ENCODE measurements at regions not wholly inside any gene's neighbourhood (a gene's known extent, or its start where the extent isn't known, plus 50 kb on each side); places are given as distances from the start of the nearest gene placed in this dataset.
"Not testable (repeated sequence)": the region's sequence is repeated elsewhere in the genome, so short reads cannot be mapped to it uniquely, and the experiment has no call there.

- no peak for DNase-seq
Observed at GRCh38 chr20:2203436-2203835, 92.4 kb upstream of the TGM3 start.

GRCh38 chr20:2204021-2204420 lies 91.8 kb upstream of the TGM3 start:
- no peak for DNase-seq

- peak; percentile 92 for DNase-seq
Observed at GRCh38 chr20:2206957-2207769, 88.6 kb upstream of the TGM3 start.

GRCh38 chr20:2207770-2208097 lies 88.1 kb upstream of the TGM3 start:
- no peak for DNase-seq

- DNase-seq = no peak
Observed at GRCh38 chr20:2208897-2209296, 86.9 kb upstream of the TGM3 start.

- no peak for DNase-seq
Observed at GRCh38 chr20:2210646-2211552, 84.9 kb upstream of the TGM3 start.

GRCh38 chr20:2212456-2213015 lies 83.3 kb upstream of the TGM3 start:
- DNase-seq = no peak

GRCh38 chr20:2213401-2213800 lies 82.4 kb upstream of the TGM3 start:
- DNase-seq = no peak

- no peak for DNase-seq
Observed at GRCh38 chr20:2217857-2218539, 77.8 kb upstream of the TGM3 start.

- DNase-seq = no peak
Observed at GRCh38 chr20:2219481-2220006, 76.3 kb upstream of the TGM3 start.

GRCh38 chr20:2220298-2220697 lies 75.5 kb upstream of the TGM3 start:
- no peak for DNase-seq

GRCh38 chr20:2221921-2222320 lies 73.9 kb upstream of the TGM3 start:
- DNase-seq = no peak

- DNase-seq = no peak
Observed at GRCh38 chr20:2223558-2224367, 72.0 kb upstream of the TGM3 start.

- no peak for DNase-seq
Observed at GRCh38 chr20:2224368-2224639, 71.5 kb upstream of the TGM3 start.

- not testable (repeated sequence) for DNase-seq
Observed at GRCh38 chr20:2227285-2227684, 68.5 kb upstream of the TGM3 start.

GRCh38 chr20:2227861-2228260 lies 67.9 kb upstream of the TGM3 start:
- no peak for DNase-seq

- no peak for DNase-seq
Observed at GRCh38 chr20:2228926-2229325, 66.9 kb upstream of the TGM3 start.

- no peak for DNase-seq
Observed at GRCh38 chr20:2230726-2231488, 64.9 kb upstream of the TGM3 start.

- no peak for DNase-seq
Observed at GRCh38 chr20:2231701-2232100, 64.1 kb upstream of the TGM3 start.

GRCh38 chr20:2234598-2235191 lies 61.1 kb upstream of the TGM3 start:
- DNase-seq = no peak

- no peak for DNase-seq
Observed at GRCh38 chr20:2236256-2236655, 59.5 kb upstream of the TGM3 start.

All from 8988T (cell line).